Colonic mucosa (tissue), 4 donors: ENCODE measurements at regions not wholly inside any gene's neighbourhood (a gene's known extent, or its start where the extent isn't known, plus 50 kb on each side); places are given as distances from the start of the nearest gene placed in this dataset.

ENCODE experiments used
- DNase-seq: peaks from one replicate; pipeline ENCODE4 v3.0.0-alpha.2; 2020
- H3K27ac ChIP-seq: fragments of 200-600 bp; one replicate; pipeline ENCODE4 v1.8.0; 2021
- H3K27me3 ChIP-seq: fragments of 200-600 bp; one replicate; pipeline ENCODE4 v1.8.0; 2021
- H3K36me3 ChIP-seq: fragments of 200-600 bp; one replicate; pipeline ENCODE4 v1.8.0; 2021
- H3K4me1 ChIP-seq: fragments of 200-600 bp; one replicate; pipeline ENCODE4 v1.8.0; 2021; ENCODE audit warnings: mild to moderate bottlenecking
- H3K4me3 ChIP-seq: fragments of 200-600 bp; one replicate; pipeline ENCODE4 v1.8.0; 2021
- H3K9ac ChIP-seq, 2 donors: one replicate each; pipeline ENCODE4 v1.7.0; 2013; ENCODE audit warnings: control low read depth in 2 of 2, low read depth in 2 of 2, low read length in 2 of 2
- H3K9me3 ChIP-seq: fragments of 200-600 bp; one replicate; pipeline ENCODE4 v1.8.0; 2021
- CTCF ChIP-seq: fragments of 200-600 bp; IDR thresholded peaks from one replicate; pipeline ENCODE4 v1.8.0; 2022; ENCODE audit warnings: antibody characterized with exemption, mild to moderate bottlenecking
- intact Hi-C: fragments of 100-400 bp; cut with DNase I; formaldehyde crosslinking; loops from one replicate; pipeline ENCODE4 v1.14.1; 2022
- donor health status: healthy.
- donor health status: DM: no; HTN: no; CAD: no.
- donor health status: DM: no; HTN: no; CAD: no.

GRCh38 chr1:56382929-56383328 is 196.4 kb downstream of the PLPP3 start:
- Histone ChIP-seq H3K36me3 (no peaks in the 10 kb centered on the region), H3K4me3 (no peak overlapping the region), H3K9ac (no peak overlapping the region), H3K27me3 (no peaks in the 10 kb centered on the region), H3K4me1 (no peaks in the 10 kb centered on the region), H3K27ac (no peak overlapping the region), H3K9me3 (no peaks in the 10 kb centered on the region)
- TF ChIP-seq CTCF, result no peak
- intact Hi-C loops, result no loop called here
- DNase-seq, result no peak

GRCh38 chr1:56380531-56380930 is 198.8 kb downstream of the PLPP3 start:
- intact Hi-C loops, result no loop called here
- Histone ChIP-seq H3K9me3 (no peaks in the 10 kb centered on the region), H3K36me3 (no peaks in the 10 kb centered on the region), H3K27ac (no peak overlapping the region), H3K27me3 (no peaks in the 10 kb centered on the region), H3K4me1 (no peaks in the 10 kb centered on the region), H3K4me3 (no peak overlapping the region), H3K9ac (no peak overlapping the region)
- TF ChIP-seq CTCF, result no peak
- DNase-seq, result no peak

GRCh38 chr1:56378341-56379070 is 200.9 kb downstream of the PLPP3 start:
- Histone ChIP-seq H3K4me3 (no peak overlapping the region), H3K36me3 (no peaks in the 10 kb centered on the region), H3K27ac (no peak overlapping the region), H3K9me3 (no peaks in the 10 kb centered on the region), H3K27me3 (no peaks in the 10 kb centered on the region), H3K4me1 (no peaks in the 10 kb centered on the region), H3K9ac (no peak overlapping the region)
- no peak for DNase-seq
- TF ChIP-seq CTCF, result no peak
- intact Hi-C loops, result no loop called here

- no peaks in the 10 kb centered on the region for H3K4me1 ChIP-seq
- no peak overlapping the region for H3K9ac ChIP-seq
- no peaks in the 10 kb centered on the region for H3K27me3 ChIP-seq
- intact Hi-C loops, result no loop called here
- no peak overlapping the region for H3K4me3 ChIP-seq
- no peak for TF ChIP-seq CTCF
- no peak for DNase-seq
- no peaks in the 10 kb centered on the region for H3K36me3 ChIP-seq
- no peaks in the 10 kb centered on the region for H3K9me3 ChIP-seq
- H3K27ac ChIP-seq, result no peak overlapping the region
Measured at GRCh38 chr1:56377431-56377830, 201.9 kb downstream of the PLPP3 start.

GRCh38 chr1:56376188-56376984 is 203.0 kb downstream of the PLPP3 start:
- no peak overlapping the region for H3K27ac ChIP-seq
- intact Hi-C loops, result no loop called here
- no peaks in the 10 kb centered on the region for H3K27me3 ChIP-seq
- no peak for TF ChIP-seq CTCF
- H3K4me3 ChIP-seq, result no peak overlapping the region
- H3K9me3 ChIP-seq, result no peaks in the 10 kb centered on the region
- H3K9ac ChIP-seq, result no peak overlapping the region
- DNase-seq, result no peak
- no peaks in the 10 kb centered on the region for H3K4me1 ChIP-seq
- no peaks in the 10 kb centered on the region for H3K36me3 ChIP-seq
